ENCODE measurements at regions not wholly inside any gene's neighbourhood (a gene's known extent, or its start where the extent isn't known, plus 50 kb on each side); places are given as distances from the start of the nearest gene placed in this dataset.
"Not testable (repeated sequence)": the region's sequence is repeated elsewhere in the genome, so short reads cannot be mapped to it uniquely, and the experiment has no call there.

DNA sequence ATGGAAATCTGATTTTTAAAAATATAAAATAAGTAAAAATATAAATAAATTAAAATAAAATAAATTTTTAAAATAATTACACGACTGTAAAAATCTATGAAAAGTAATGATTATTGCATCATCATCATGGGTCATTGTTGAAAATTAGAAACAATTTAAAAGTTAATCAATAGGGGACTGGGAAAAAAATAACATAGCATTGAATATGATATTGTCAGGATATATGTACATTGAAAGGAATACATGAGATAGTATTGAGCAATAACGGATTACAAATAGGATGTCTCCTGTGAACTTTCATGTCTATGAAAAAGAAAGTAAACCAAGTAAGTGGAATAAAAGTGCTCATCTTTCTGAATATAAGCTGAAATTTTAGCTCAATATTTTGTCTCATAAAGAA lies 566.8 kb upstream of the HTR2C start:
- TF ChIP-seq CTCF (IDR thresholded peaks at IDR 0.05; ENCODE audit: borderline replicate concordance, insufficient read depth, low read depth, low read length) = no peak
- no peak overlapping the region for H3K4me3 ChIP-seq (ENCODE audit: low read depth, low read length)

GRCh38 chrX:114015966-114016365 lies 567.9 kb upstream of the HTR2C start:
- H3K4me3 ChIP-seq (ENCODE audit: low read depth, low read length) = no peak overlapping the region
- no peak for TF ChIP-seq CTCF (IDR thresholded peaks at IDR 0.05; ENCODE audit: borderline replicate concordance, insufficient read depth, low read depth, low read length)

DNA sequence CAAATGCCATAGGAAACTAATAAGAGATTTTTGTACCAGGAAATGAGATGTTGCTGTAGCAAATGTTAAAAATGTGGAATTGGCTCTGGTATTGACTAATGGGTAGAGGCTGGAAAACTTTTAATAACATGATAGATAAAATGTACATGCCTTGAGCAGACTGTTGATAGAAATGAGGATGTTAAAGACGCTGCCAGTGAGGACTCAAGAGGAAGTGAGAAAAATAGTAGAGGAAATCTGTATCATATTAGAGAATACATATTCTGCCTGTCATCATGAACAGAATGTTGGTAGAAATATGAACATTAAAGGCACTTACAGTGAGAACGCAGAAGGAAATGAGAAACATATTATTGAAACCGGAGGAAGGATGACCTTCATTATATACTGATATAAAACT lies 577.2 kb upstream of the HTR2C start:
- no peak overlapping the region for H3K4me3 ChIP-seq (ENCODE audit: low read depth, low read length)
- no peak for TF ChIP-seq CTCF (IDR thresholded peaks at IDR 0.05; ENCODE audit: borderline replicate concordance, insufficient read depth, low read depth, low read length)

- no peak overlapping the region for H3K4me3 ChIP-seq (ENCODE audit: low read depth, low read length)
- no peak for TF ChIP-seq CTCF (IDR thresholded peaks at IDR 0.05; ENCODE audit: borderline replicate concordance, insufficient read depth, low read depth, low read length)
Observed at GRCh38 chrX:113996781-113997180, 587.1 kb upstream of the HTR2C start.

DNA sequence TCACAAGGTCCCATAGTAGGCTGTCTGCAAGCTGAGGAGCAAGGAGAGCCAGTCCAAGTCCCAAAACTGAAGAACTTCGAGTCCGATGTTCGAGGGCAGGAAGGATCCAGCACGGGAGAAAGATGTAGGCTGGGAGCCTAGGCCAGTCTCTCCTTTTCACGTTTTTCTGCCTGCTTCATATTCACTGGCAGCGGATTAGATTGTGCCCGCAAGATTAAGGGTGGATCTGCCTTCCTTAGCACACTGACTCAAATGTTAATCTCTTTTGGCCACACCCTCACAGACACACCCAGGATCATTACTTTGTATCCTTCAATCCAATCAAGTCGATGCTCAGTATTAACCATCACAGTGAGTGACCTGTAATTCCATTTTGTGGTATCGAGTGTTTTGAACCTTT lies 592.2 kb upstream of the HTR2C start:
- H3K4me3 ChIP-seq (ENCODE audit: low read depth, low read length) = not testable (repeated sequence)

- H3K4me3 ChIP-seq (ENCODE audit: low read depth, low read length) = not testable (repeated sequence)
Observed at GRCh38 chrX:113990669-113991068, 593.2 kb upstream of the HTR2C start.

- not testable (repeated sequence) for H3K4me3 ChIP-seq (ENCODE audit: low read depth, low read length)
Observed at GRCh38 chrX:113988315-113988935, 595.5 kb upstream of the HTR2C start.

- no peak overlapping the region for H3K4me3 ChIP-seq (ENCODE audit: low read depth, low read length)
- TF ChIP-seq CTCF (IDR thresholded peaks at IDR 0.05; ENCODE audit: borderline replicate concordance, insufficient read depth, low read depth, low read length) = no peak
Observed at GRCh38 chrX:113986427-113986826, 597.5 kb upstream of the HTR2C start.

DNA sequence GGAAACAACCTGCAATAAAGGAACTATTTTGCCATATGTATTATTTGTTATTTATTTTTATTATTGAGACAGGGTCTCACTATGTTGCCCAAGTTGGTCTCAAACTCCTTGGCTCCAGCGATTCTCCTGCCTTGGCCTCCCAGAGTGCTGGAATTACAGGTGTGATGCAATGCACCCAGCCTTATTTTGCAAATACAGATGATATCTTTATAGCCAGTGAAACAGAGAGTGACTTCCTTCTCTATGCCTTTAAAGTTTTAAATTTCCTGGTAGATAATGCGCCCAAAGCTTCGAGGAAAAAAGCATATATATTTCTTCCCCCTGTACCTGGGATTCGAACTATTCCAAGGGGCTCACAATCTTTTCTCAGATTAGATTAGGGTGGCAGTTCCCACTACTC lies 601.1 kb upstream of the HTR2C start:
- H3K4me3 ChIP-seq (ENCODE audit: low read depth, low read length) = no peak overlapping the region
- no peak for TF ChIP-seq CTCF (IDR thresholded peaks at IDR 0.05; ENCODE audit: borderline replicate concordance, insufficient read depth, low read depth, low read length)

Measured in GM12875 (cell line).